ENCODE measurements at regions not wholly inside any gene's neighbourhood (a gene's known extent, or its start where the extent isn't known, plus 50 kb on each side); places are given as distances from the start of the nearest gene placed in this dataset.

- Histone ChIP-seq H3K36me3 (replicated peaks in 1 of 2; ENCODE audit: control insufficient read depth in 1 of 2, insufficient read depth in 2 of 2, low read length in 1 of 2) (peaks cover 0 to 3% of the 10 kb centered on the region in 2 experiments), H3K9me2 (no peaks in the 10 kb centered on the region), H3K79me2 (ENCODE audit: insufficient read depth) (no peaks in the 10 kb centered on the region), H3K9me3 (no peaks in the 10 kb centered on the region), H2AFZ (ENCODE audit: low read depth) (no peak overlapping the region), H3F3A (replicated peaks; ENCODE audit: insufficient read depth) (no peaks in the 10 kb centered on the region), H3K4me2 (no peak overlapping the region), H3K27me3 (ENCODE audit: insufficient read depth) (0 out of 2 replicates have a peak, but pooled peaks cover 1% of the 10 kb centered on the region), H3K9ac (no peak overlapping the region), H3K27ac (ENCODE audit: low read depth in 2 of 2, low read length in 1 of 2) (no peak overlapping the region), H3K4me1 (ENCODE audit: control insufficient read depth in 1 of 2, insufficient read depth in 2 of 2, low read depth in 1 of 2, low read length in 1 of 2) (no peaks in the 10 kb centered on the region), H3K4me3 (ENCODE audit: low read depth in 2 of 2, low read length in 1 of 2) (no peak overlapping the region), H4K20me1 (ENCODE audit: insufficient read depth) (no peaks in the 10 kb centered on the region)
- ChIA-PET POLR2A (no interaction called here), CTCF (interaction anchor here (0.8 kb wide), 1 partner anchor 37 kb away, joined by 4 read pairs; no protein-coding TSS in a partner anchor)
- 50% methylated on average over 9 of the region's 9 CpGs for whole genome bisulfite sequencing (ENCODE audit: low lambda C conversion rate)
- no peak for TF ChIP-seq ELF1 (IDR thresholded peaks at IDR 0.05)
- TF ChIP-seq NRF1 (IDR thresholded peaks at IDR 0.05; ENCODE audit: low read depth, low read length): no peak
- TF ChIP-seq ZBTB33 (IDR thresholded peaks at IDR 0.05; ENCODE audit: borderline replicate concordance, low read depth): no peak
- no peak for TF ChIP-seq MEF2A (IDR thresholded peaks at IDR 0.05; ENCODE audit: borderline replicate concordance, low read depth)
- no peak for TF ChIP-seq RCOR1 (IDR thresholded peaks at IDR 0.05; ENCODE audit: low read length)
- TF ChIP-seq REST (IDR thresholded peaks at IDR 0.05; ENCODE audit: low read depth, low read length): no peak
- no peak for TF ChIP-seq PBX3 (IDR thresholded peaks at IDR 0.05)
- no peak for TF ChIP-seq MXI1 (IDR thresholded peaks at IDR 0.05; ENCODE audit: low read depth, low read length)
- DNase-seq: no peak
Observed at GRCh38 chr5:10894445-10895054, 133.5 kb upstream of the DAP start.

GRCh38 chr5:10892911-10893215, 131.8 kb upstream of the DAP start:
- no peaks in the 10 kb centered on the region for H3K27me3 ChIP-seq (ENCODE audit: insufficient read depth)
- no peaks in the 10 kb centered on the region for H3K79me2 ChIP-seq (ENCODE audit: insufficient read depth)
- H3K4me2 ChIP-seq: no peak overlapping the region
- no peaks in the 10 kb centered on the region for H3F3A ChIP-seq (replicated peaks; ENCODE audit: insufficient read depth)
- H3K36me3 ChIP-seq (replicated peaks in 1 of 2; ENCODE audit: control insufficient read depth in 1 of 2, insufficient read depth in 2 of 2, low read length in 1 of 2): peaks cover 0 to 3% of the 10 kb centered on the region in 2 experiments
- H2AFZ ChIP-seq (ENCODE audit: low read depth): no peak overlapping the region
- 53% methylated on average over 4 of the region's 4 CpGs for WGBS (ENCODE audit: low lambda C conversion rate)
- no peak for DNase-seq
- ChIA-PET CTCF (interaction anchor here (1.5 kb wide), 1 partner anchor 36 kb away, joined by 6 read pairs; no protein-coding TSS in a partner anchor), POLR2A (no interaction called here)
- H3K9me2 ChIP-seq: no peaks in the 10 kb centered on the region
- no peaks in the 10 kb centered on the region for H3K4me1 ChIP-seq (ENCODE audit: control insufficient read depth in 1 of 2, insufficient read depth in 2 of 2, low read depth in 1 of 2, low read length in 1 of 2)
- H3K9ac ChIP-seq: no peak overlapping the region
- H4K20me1 ChIP-seq (ENCODE audit: insufficient read depth): no peaks in the 10 kb centered on the region
- H3K27ac ChIP-seq (ENCODE audit: low read depth in 2 of 2, low read length in 1 of 2): no peak overlapping the region
- no peaks in the 10 kb centered on the region for H3K9me3 ChIP-seq
- H3K4me3 ChIP-seq (ENCODE audit: low read depth in 2 of 2, low read length in 1 of 2): no peak overlapping the region
- TF ChIP-seq PBX3 (IDR thresholded peaks at IDR 0.05) (no peak), IRF3 (IDR thresholded peaks at IDR 0.05; ENCODE audit: low read depth, low read length) (no peak), MEF2A (IDR thresholded peaks at IDR 0.05; ENCODE audit: borderline replicate concordance, low read depth) (no peak), GABPA (IDR thresholded peaks at IDR 0.05; ENCODE audit: low read depth) (no peak), USF2 (IDR thresholded peaks at IDR 0.05; ENCODE audit: borderline replicate concordance, low read depth, low read length) (no peak), RAD21 (IDR thresholded peaks at IDR 0.05; ENCODE audit: low read length) (no peak), TAF1 (IDR thresholded peaks at IDR 0.05; ENCODE audit: borderline replicate concordance, low read depth, low read length) (no peak), CHD2 (IDR thresholded peaks at IDR 0.05; ENCODE audit: low read length, partially characterized antibody) (no peak), EZH2phosphoT487 (IDR thresholded peaks at IDR 0.05; ENCODE audit: borderline replicate concordance, low read depth) (no peak), RXRA (IDR thresholded peaks at IDR 0.05; ENCODE audit: borderline replicate concordance, low read depth) (no peak), FOXM1 (IDR thresholded peaks at IDR 0.05; ENCODE audit: low read depth) (no peak)

Measured in SK-N-SH (cell line).